SU-DHL-6 (cell line): ENCODE measurements at regions not wholly inside any gene's neighbourhood (a gene's known extent, or its start where the extent isn't known, plus 50 kb on each side); places are given as distances from the start of the nearest gene placed in this dataset.
"Not testable (repeated sequence)": the region's sequence is repeated elsewhere in the genome, so short reads cannot be mapped to it uniquely, and the experiment has no call there.

Source experiments
- H2AFZ ChIP-seq: fragments of 200-600 bp; sonication (generic); 2 replicates; pipeline ENCODE4 v1.6.1; 2014; ENCODE audit warnings: low read depth, mild to moderate bottlenecking, moderate library complexity, mixed read lengths, antibody characterized with exemption, low read length; ENCODE audit not compliant: severe bottlenecking
- H3F3A ChIP-seq: fragments of 200-600 bp; shearing (Covaris generic); 2 replicates; pipeline ENCODE4 v1.6.0; 2016; ENCODE audit warnings: antibody characterized with exemption, mild to moderate bottlenecking; ENCODE audit not compliant: insufficient read depth
- H3K27ac ChIP-seq: fragments of 200-600 bp; sonication (generic); 2 replicates; pipeline ENCODE4 v1.5.1; 2016; ENCODE audit warnings: low read depth, mild to moderate bottlenecking, low read length, moderate library complexity, mixed read lengths
- H3K27me3 ChIP-seq: fragments of 200-600 bp; sonication (generic), shearing (Covaris generic); 2 replicates; pipeline ENCODE4 v1.6.0; 2014; ENCODE audit warnings: mild to moderate bottlenecking, low read length
- H3K36me3 ChIP-seq: fragments of 200-600 bp; sonication (generic); 2 replicates; pipeline ENCODE4 v1.6.1; 2014; ENCODE audit warnings: mild to moderate bottlenecking, low read length, mixed read lengths
- H3K4me2 ChIP-seq: fragments of 300-600, 200-600 bp; shearing (Covaris generic), sonication (generic); 2 replicates; pipeline ENCODE4 v1.6.0; 2014; ENCODE audit warnings: low read length, low read depth, mild to moderate bottlenecking; ENCODE audit not compliant: poor library complexity, severe bottlenecking
- H3K4me3 ChIP-seq: fragments of 200-600 bp; sonication (generic); 2 replicates; pipeline ENCODE4 v1.5.1; 2014; ENCODE audit warnings: antibody characterized with exemption, low read length, mild to moderate bottlenecking, mixed read lengths; ENCODE audit not compliant: insufficient read depth, poor library complexity, severe bottlenecking
- H3K79me2 ChIP-seq: fragments of 200-600 bp; sonication (generic); 2 replicates; pipeline ENCODE4 v1.6.1; 2014; ENCODE audit warnings: mild to moderate bottlenecking, low read length, moderate library complexity; ENCODE audit not compliant: insufficient read depth
- H3K9ac ChIP-seq: fragments of 200-600 bp; sonication (generic); 2 replicates; pipeline ENCODE4 v1.7.0; 2014; ENCODE audit warnings: mild to moderate bottlenecking, low read length
- H3K9me2 ChIP-seq: fragments of 200-600 bp; sonication (generic); replicated peaks from 2 replicates; pipeline ENCODE4 v1.6.1; 2014; ENCODE audit warnings: low read length; ENCODE audit not compliant: insufficient read depth
- H3K9me3 ChIP-seq: fragments of 200-600 bp; sonication (generic); 2 replicates; pipeline ENCODE4 v1.6.1; 2014; ENCODE audit warnings: low read length, mixed read lengths; ENCODE audit not compliant: insufficient read depth
- H4K20me1 ChIP-seq: fragments of 200-600 bp; sonication (generic); 2 replicates; pipeline ENCODE4 v1.6.1; 2014; ENCODE audit warnings: low read depth, mild to moderate bottlenecking, antibody characterized with exemption, low read length, moderate library complexity, mixed read lengths
- CTCF ChIP-seq: fragments of 200-600 bp; sonication (generic); IDR thresholded peaks from one replicate; pipeline ENCODE4 v1.5.1; 2017; ENCODE audit warnings: antibody characterized with exemption, mild to moderate bottlenecking, low read length, moderate library complexity; ENCODE audit not compliant: insufficient read depth, poor library complexity, severe bottlenecking
- EZH2phosphoT487 ChIP-seq: fragments of 200-600 bp; sonication (generic), shearing (Covaris generic); conservative IDR thresholded peaks from 2 replicates; pipeline ENCODE4 v1.6.1; 2018; ENCODE audit warnings: mild to moderate bottlenecking, antibody characterized with exemption, low read length, moderate library complexity, mixed read lengths

- H3K4me2 ChIP-seq: no peak overlapping the region
- no peaks in the 10 kb centered on the region for H3K27me3 ChIP-seq
- no peaks in the 10 kb centered on the region for H3K36me3 ChIP-seq
- H3K9ac ChIP-seq: no peak overlapping the region
- no peak overlapping the region for H2AFZ ChIP-seq
- no peak overlapping the region for H3K4me3 ChIP-seq
- no peaks in the 10 kb centered on the region for H3K79me2 ChIP-seq
- no peak overlapping the region for H3K27ac ChIP-seq
- TF ChIP-seq CTCF (no peak), EZH2phosphoT487 (no peak)
- no peaks in the 10 kb centered on the region for H4K20me1 ChIP-seq
- H3K9me3 ChIP-seq: no peaks in the 10 kb centered on the region
- no peaks in the 10 kb centered on the region for H3F3A ChIP-seq
- no peaks in the 10 kb centered on the region for H3K9me2 ChIP-seq
Measured at GRCh38 chr3:178217479-178217878, 318.8 kb upstream of the KCNMB2 start.

GRCh38 chr3:178218231-178218630 is 318.0 kb upstream of the KCNMB2 start:
- no peaks in the 10 kb centered on the region for H3K36me3 ChIP-seq
- H4K20me1 ChIP-seq: no peaks in the 10 kb centered on the region
- no peak overlapping the region for H2AFZ ChIP-seq
- no peak overlapping the region for H3K27ac ChIP-seq
- H3K9me3 ChIP-seq: no peaks in the 10 kb centered on the region
- H3K4me2 ChIP-seq: no peak overlapping the region
- H3K27me3 ChIP-seq: no peaks in the 10 kb centered on the region
- H3K9me2 ChIP-seq: no peaks in the 10 kb centered on the region
- TF ChIP-seq CTCF (no peak), EZH2phosphoT487 (no peak)
- H3K4me3 ChIP-seq: no peak overlapping the region
- no peak overlapping the region for H3K9ac ChIP-seq
- H3F3A ChIP-seq: no peaks in the 10 kb centered on the region
- no peaks in the 10 kb centered on the region for H3K79me2 ChIP-seq

- not testable (repeated sequence) for H3F3A ChIP-seq, H3K9me3 ChIP-seq, H3K36me3 ChIP-seq, H3K9me2 ChIP-seq, H3K4me2 ChIP-seq, H2AFZ ChIP-seq, H3K4me3 ChIP-seq, H4K20me1 ChIP-seq, H3K79me2 ChIP-seq, H3K9ac ChIP-seq, H3K27me3 ChIP-seq, H3K27ac ChIP-seq
Measured at GRCh38 chr3:178219661-178220060, 316.6 kb upstream of the KCNMB2 start.

GRCh38 chr3:178223876-178224275 is 312.4 kb upstream of the KCNMB2 start:
- no peak overlapping the region for H3K9ac ChIP-seq
- no peaks in the 10 kb centered on the region for H3F3A ChIP-seq
- H3K27ac ChIP-seq: no peak overlapping the region
- no peak overlapping the region for H3K4me3 ChIP-seq
- no peaks in the 10 kb centered on the region for H3K36me3 ChIP-seq
- TF ChIP-seq EZH2phosphoT487 (no peak), CTCF (no peak)
- no peak overlapping the region for H3K4me2 ChIP-seq
- H3K9me2 ChIP-seq: no peaks in the 10 kb centered on the region
- H2AFZ ChIP-seq: no peak overlapping the region
- H3K79me2 ChIP-seq: no peaks in the 10 kb centered on the region
- H4K20me1 ChIP-seq: no peaks in the 10 kb centered on the region
- H3K9me3 ChIP-seq: no peaks in the 10 kb centered on the region
- no peaks in the 10 kb centered on the region for H3K27me3 ChIP-seq
